Keratinocyte (primary cell): ENCODE measurements at regions not wholly inside any gene's neighbourhood (a gene's known extent, or its start where the extent isn't known, plus 50 kb on each side); places are given as distances from the start of the nearest gene placed in this dataset.

Experiments
- CTCF ChIP-seq, 3 experiments: IDR thresholded peaks in 1 of 3; conservative IDR thresholded peaks in 1 of 3; optimal IDR thresholded peaks in 1 of 3; 2 replicates in 2 of 3; 3 replicates in 1 of 3; pipeline versions ENCODE3 to v1.5.1; 2011; ENCODE audit warnings: low read length in 3 of 3, mild to moderate bottlenecking in 3 of 3, moderate library complexity in 2 of 3, control low read depth in 1 of 3, inconsistent platforms in 1 of 3; ENCODE audit not compliant: insufficient read depth in 2 of 3; ENCODE audit errors: extremely low read depth in 1 of 3
- EZH2 ChIP-seq: IDR thresholded peaks from one replicate; pipeline ENCODE4 v1.6.1; 2012; ENCODE audit warnings: inconsistent platforms, mild to moderate bottlenecking, low read length, moderate library complexity

- no peak for TF ChIP-seq EZH2
- TF ChIP-seq CTCF (optimal IDR thresholded peaks at IDR 0.05 in 1 of 3, IDR thresholded peaks at IDR 0.05 in 1 of 3, conservative IDR thresholded peaks at IDR 0.05 in 1 of 3; ENCODE audit: extremely low read depth in 1 of 3, insufficient read depth in 2 of 3, low read length in 3 of 3): peak; percentile 86 to 88 (median 87)
Measured at GRCh38 chr3:139111392-139112229, 66.9 kb upstream of the PRR23C start.
